ENCODE measurements at regions not wholly inside any gene's neighbourhood (a gene's known extent, or its start where the extent isn't known, plus 50 kb on each side); places are given as distances from the start of the nearest gene placed in this dataset.
A peak's percentile ranks its signal among the peaks of the same experiment; 100 is the strongest.
"Not testable (repeated sequence)": the region's sequence is repeated elsewhere in the genome, so short reads cannot be mapped to it uniquely, and the experiment has no call there.

GRCh38 chr2:238743243-238744065 is 104.4 kb upstream of the TWIST2 start:
- no peak for ATAC-seq
- no peak for DNase-seq
- intact Hi-C loops (cut with micrococcal nuclease), result no loop called here

GRCh38 chr2:238744951-238745350 is 102.9 kb upstream of the TWIST2 start:
- intact Hi-C loops (cut with micrococcal nuclease), result no loop called here
- DNase-seq (no peak), ATAC-seq (no peak)

GRCh38 chr2:238745997-238746396 is 101.9 kb upstream of the TWIST2 start:
- intact Hi-C loops (cut with micrococcal nuclease), result no loop called here
- ATAC-seq, result no peak
- DNase-seq, result no peak

- no peak for DNase-seq
- no peak for ATAC-seq
- intact Hi-C loops (cut with micrococcal nuclease), result no loop called here
Observed at GRCh38 chr2:238747114-238747513, 100.8 kb upstream of the TWIST2 start.

- no peak for DNase-seq
- no peak for ATAC-seq
- intact Hi-C loops (cut with micrococcal nuclease), result no loop called here
Observed at GRCh38 chr2:238747557-238747956, 100.3 kb upstream of the TWIST2 start.

- DNase-seq (no peak), ATAC-seq (no peak)
- intact Hi-C loops (cut with micrococcal nuclease), result no loop called here
Observed at GRCh38 chr2:238750212-238750904, 97.5 kb upstream of the TWIST2 start.

- intact Hi-C loops (cut with micrococcal nuclease), result no loop called here
- no peak for ATAC-seq
- DNase-seq, result no peak
Observed at GRCh38 chr2:238754259-238754658, 93.6 kb upstream of the TWIST2 start.

- peak; percentile 22 for ATAC-seq
- DNase-seq, result no peak
- intact Hi-C loops (cut with micrococcal nuclease), result no loop called here
Observed at GRCh38 chr2:238761868-238762267, 86.0 kb upstream of the TWIST2 start.

- no peak for ATAC-seq
- no peak for DNase-seq
- intact Hi-C loops (cut with micrococcal nuclease), result no loop called here
Observed at GRCh38 chr2:238763471-238763995, 84.4 kb upstream of the TWIST2 start.

GRCh38 chr2:238765590-238765989 is 82.3 kb upstream of the TWIST2 start:
- DNase-seq, result no peak
- intact Hi-C loops (cut with micrococcal nuclease), result no loop called here

GRCh38 chr2:238771218-238771617 is 76.7 kb upstream of the TWIST2 start:
- intact Hi-C loops (cut with micrococcal nuclease), result no loop called here
- DNase-seq, result no peak
- no peak for ATAC-seq

More at GRCh38 chr2:238765590-238765989, 82.3 kb upstream of the TWIST2 start:
- ATAC-seq, result no peak

GRCh38 chr2:238771639-238772038 is 76.2 kb upstream of the TWIST2 start:
- ATAC-seq (no peak), DNase-seq (no peak)
- intact Hi-C loops (cut with micrococcal nuclease), result no loop called here

- intact Hi-C loops (cut with micrococcal nuclease), result no loop called here
- DNase-seq (no peak), ATAC-seq (no peak)
Observed at GRCh38 chr2:238772635-238773297, 75.1 kb upstream of the TWIST2 start.

GRCh38 chr2:238773472-238773871 is 74.4 kb upstream of the TWIST2 start:
- ATAC-seq (no peak), DNase-seq (no peak)
- intact Hi-C loops (cut with micrococcal nuclease), result no loop called here

GRCh38 chr2:238774071-238774470 is 73.8 kb upstream of the TWIST2 start:
- DNase-seq (no peak), ATAC-seq (no peak)
- intact Hi-C loops (cut with micrococcal nuclease), result no loop called here

- DNase-seq (no peak), ATAC-seq (no peak)
- intact Hi-C loops (cut with micrococcal nuclease), result no loop called here
Observed at GRCh38 chr2:238774980-238775509, 72.8 kb upstream of the TWIST2 start.

- ATAC-seq, result no peak
- no peak for DNase-seq
- intact Hi-C loops (cut with micrococcal nuclease), result no loop called here
Observed at GRCh38 chr2:238775591-238775990, 72.3 kb upstream of the TWIST2 start.

- DNase-seq (no peak), ATAC-seq (no peak)
- intact Hi-C loops (cut with micrococcal nuclease), result no loop called here
Observed at GRCh38 chr2:238776003-238776760, 71.7 kb upstream of the TWIST2 start.

- DNase-seq; ATAC-seq; intact Hi-C loops (cut with micrococcal nuclease): not testable (repeated sequence)
Observed at GRCh38 chr2:238776761-238777046, 71.2 kb upstream of the TWIST2 start.

All from left ventricle myocardium superior (tissue), 1 donor.